MM.1S (cell line): ENCODE measurements at regions not wholly inside any gene's neighbourhood (a gene's known extent, or its start where the extent isn't known, plus 50 kb on each side); places are given as distances from the start of the nearest gene placed in this dataset.

Experiments
- EZH2 ChIP-seq: fragments of 300-600 bp; sonication (generic); optimal IDR thresholded peaks from 2 replicates; pipeline ENCODE3; 2017; ENCODE audit warnings: low read depth, mild to moderate bottlenecking, antibody characterized with exemption, low read length, mixed read lengths
- EZH2phosphoT487 ChIP-seq: fragments of 300-600 bp; sonication (generic); IDR thresholded peaks from 2 replicates; pipeline ENCODE4 v1.6.1; 2018; ENCODE audit warnings: antibody characterized with exemption, low read length
- TF ChIP-seq, protein P1 (sequence below): fragments of 300-600 bp; sonication (generic); IDR thresholded peaks from 2 replicates; pipeline ENCODE4 v1.5.1; 2016; ENCODE audit warnings: antibody characterized with exemption, low read length, mixed read lengths

DNA sequence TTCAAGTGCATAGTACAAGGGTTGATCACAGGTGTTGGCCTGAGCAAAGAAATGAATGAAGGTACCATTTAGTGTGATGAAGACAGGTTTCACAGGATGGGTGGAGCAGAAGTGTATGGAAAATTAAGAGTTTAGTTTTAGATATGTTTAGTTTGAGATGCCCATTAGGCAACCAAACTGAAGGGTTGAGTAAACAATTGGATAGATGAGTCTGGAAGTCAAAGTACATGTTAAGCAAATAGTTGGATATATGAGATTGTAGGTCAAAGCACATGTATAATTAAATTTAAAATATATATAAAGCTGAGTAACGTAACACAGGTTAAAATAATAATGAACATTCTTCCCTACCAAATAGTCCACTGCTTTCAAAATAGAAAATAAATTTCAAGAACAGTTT lies 237.1 kb upstream of the PCSK5 start:
- TF ChIP-seq, protein P1, sequence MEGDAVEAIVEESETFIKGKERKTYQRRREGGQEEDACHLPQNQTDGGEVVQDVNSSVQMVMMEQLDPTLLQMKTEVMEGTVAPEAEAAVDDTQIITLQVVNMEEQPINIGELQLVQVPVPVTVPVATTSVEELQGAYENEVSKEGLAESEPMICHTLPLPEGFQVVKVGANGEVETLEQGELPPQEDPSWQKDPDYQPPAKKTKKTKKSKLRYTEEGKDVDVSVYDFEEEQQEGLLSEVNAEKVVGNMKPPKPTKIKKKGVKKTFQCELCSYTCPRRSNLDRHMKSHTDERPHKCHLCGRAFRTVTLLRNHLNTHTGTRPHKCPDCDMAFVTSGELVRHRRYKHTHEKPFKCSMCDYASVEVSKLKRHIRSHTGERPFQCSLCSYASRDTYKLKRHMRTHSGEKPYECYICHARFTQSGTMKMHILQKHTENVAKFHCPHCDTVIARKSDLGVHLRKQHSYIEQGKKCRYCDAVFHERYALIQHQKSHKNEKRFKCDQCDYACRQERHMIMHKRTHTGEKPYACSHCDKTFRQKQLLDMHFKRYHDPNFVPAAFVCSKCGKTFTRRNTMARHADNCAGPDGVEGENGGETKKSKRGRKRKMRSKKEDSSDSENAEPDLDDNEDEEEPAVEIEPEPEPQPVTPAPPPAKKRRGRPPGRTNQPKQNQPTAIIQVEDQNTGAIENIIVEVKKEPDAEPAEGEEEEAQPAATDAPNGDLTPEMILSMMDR, result no peak
- TF ChIP-seq EZH2 (no peak), EZH2phosphoT487 (no peak)
